IPS DF 19.7 (cell line): ENCODE measurements at regions not wholly inside any gene's neighbourhood (a gene's known extent, or its start where the extent isn't known, plus 50 kb on each side); places are given as distances from the start of the nearest gene placed in this dataset.
A peak's percentile ranks its signal among the peaks of the same experiment; 100 is the strongest.

Experiments used
- DNase-seq: peaks from one replicate; pipeline ENCODE4 v3.0.0-alpha.2; 2013; ENCODE audit warnings: low read depth, low spot score

GRCh38 chr6:131492932-131493573 lies 80.0 kb upstream of the ARG1 start:
- DNase-seq = no peak

GRCh38 chr6:131504387-131504786 lies 68.6 kb upstream of the ARG1 start:
- peak; percentile 52 for DNase-seq

- peak; percentile 80 for DNase-seq
These were observed 62.9 kb upstream of the ARG1 start for GRCh38 chr6:131510094-131510493.

- DNase-seq = no peak
These were observed 62.4 kb upstream of the ARG1 start for GRCh38 chr6:131510591-131510990.

- DNase-seq = peak; percentile 63
These were observed 53.2 kb upstream of the ARG1 start for GRCh38 chr6:131519670-131520436.
